ENCODE measurements at regions not wholly inside any gene's neighbourhood (a gene's known extent, or its start where the extent isn't known, plus 50 kb on each side); places are given as distances from the start of the nearest gene placed in this dataset.

DNA sequence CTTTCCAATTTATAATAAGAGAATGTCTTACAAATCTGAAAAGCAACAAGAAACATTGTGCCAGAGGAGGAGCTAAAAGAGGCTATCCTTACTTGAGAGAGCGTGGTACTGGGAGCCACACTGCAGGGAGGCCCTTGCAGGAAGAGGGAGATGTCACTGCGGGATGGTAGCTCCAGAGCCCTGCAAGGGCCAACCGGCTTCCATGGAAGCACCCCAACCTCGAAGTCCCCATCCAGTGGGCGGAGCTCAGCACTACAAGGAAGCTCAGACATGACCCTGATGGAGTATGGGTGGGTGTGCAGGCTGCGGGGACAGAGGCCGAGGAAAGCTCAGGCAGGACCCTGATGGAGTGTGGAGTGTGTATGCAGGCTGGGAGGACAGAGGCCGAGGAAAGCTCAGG, 57.8 kb upstream of the RPS6KA2 start:
- TF ChIP-seq EZH2 (IDR thresholded peaks at IDR 0.05; ENCODE audit: low read length) = no peak
- TF ChIP-seq CTCF (optimal IDR thresholded peaks at IDR 0.05 in 1 of 3, IDR thresholded peaks at IDR 0.05 in 1 of 3, conservative IDR thresholded peaks at IDR 0.05 in 1 of 3; ENCODE audit: extremely low read depth in 1 of 3, insufficient read depth in 2 of 3, low read length in 3 of 3) = no peak
- Histone ChIP-seq H3K9ac (ENCODE audit: control insufficient read depth, extremely low read depth, insufficient read depth, low read length) (no peak overlapping the region), H3K36me3 (ENCODE audit: control insufficient read depth in 2 of 2, extremely low read depth in 1 of 2, insufficient read depth in 2 of 2, low read length in 2 of 2) (no peaks in the 10 kb centered on the region), H3K4me2 (ENCODE audit: control insufficient read depth, extremely low read depth, insufficient read depth, low read depth, low read length) (no peak overlapping the region), H3K79me2 (ENCODE audit: control insufficient read depth, insufficient read depth, low read length) (no peaks in the 10 kb centered on the region), H3K4me1 (ENCODE audit: control insufficient read depth, extremely low read depth, insufficient read depth, low read length) (no peaks in the 10 kb centered on the region), H4K20me1 (ENCODE audit: control insufficient read depth, extremely low read depth, insufficient read depth, low read length) (no peaks in the 10 kb centered on the region), H3K9me1 (ENCODE audit: control insufficient read depth, extremely low read depth, insufficient read depth, low read length) (no peaks in the 10 kb centered on the region), H3K4me3 (ENCODE audit: control insufficient read depth in 2 of 3, extremely low read depth in 1 of 3, insufficient read depth in 2 of 3, low read depth in 1 of 3, low read length in 3 of 3) (no peak overlapping the region), H3K27ac (ENCODE audit: control insufficient read depth, insufficient read depth, low read length) (no peak overlapping the region), H3K27me3 (ENCODE audit: control insufficient read depth, extremely low read depth, insufficient read depth, low read length) (no peaks in the 10 kb centered on the region), H3K9me3 (ENCODE audit: control insufficient read depth, low read depth, low read length) (no peaks in the 10 kb centered on the region), H2AFZ (ENCODE audit: control insufficient read depth, low read length) (no peak overlapping the region)
- no peak for DNase-seq (ENCODE audit: low read depth, low spot score)
- dilution Hi-C loops (cut with MboI; ENCODE audit: extremely low pct_ligation_motif_present, low sequenced_read_pairs) = no loop called here
- FAIRE-seq = no peak

GRCh38 chr6:166684170-166684569, 57.1 kb upstream of the RPS6KA2 start:
- no peak overlapping the region for H3K4me3 ChIP-seq (ENCODE audit: control insufficient read depth in 2 of 3, extremely low read depth in 1 of 3, insufficient read depth in 2 of 3, low read depth in 1 of 3, low read length in 3 of 3)
- dilution Hi-C loops (cut with MboI; ENCODE audit: extremely low pct_ligation_motif_present, low sequenced_read_pairs) = no loop called here
- TF ChIP-seq CTCF (optimal IDR thresholded peaks at IDR 0.05 in 1 of 3, IDR thresholded peaks at IDR 0.05 in 1 of 3, conservative IDR thresholded peaks at IDR 0.05 in 1 of 3; ENCODE audit: extremely low read depth in 1 of 3, insufficient read depth in 2 of 3, low read length in 3 of 3) (no peak), EZH2 (IDR thresholded peaks at IDR 0.05; ENCODE audit: low read length) (no peak)

More at GRCh38 chr6:166684170-166684569, 57.1 kb upstream of the RPS6KA2 start:
- Histone ChIP-seq H3K79me2 (ENCODE audit: control insufficient read depth, insufficient read depth, low read length) (no peaks in the 10 kb centered on the region), H3K27ac (ENCODE audit: control insufficient read depth, insufficient read depth, low read length) (no peak overlapping the region), H4K20me1 (ENCODE audit: control insufficient read depth, extremely low read depth, insufficient read depth, low read length) (no peaks in the 10 kb centered on the region), H3K27me3 (ENCODE audit: control insufficient read depth, extremely low read depth, insufficient read depth, low read length) (no peaks in the 10 kb centered on the region), H3K4me1 (ENCODE audit: control insufficient read depth, extremely low read depth, insufficient read depth, low read length) (no peaks in the 10 kb centered on the region), H3K9me1 (ENCODE audit: control insufficient read depth, extremely low read depth, insufficient read depth, low read length) (no peaks in the 10 kb centered on the region), H3K9ac (ENCODE audit: control insufficient read depth, extremely low read depth, insufficient read depth, low read length) (no peak overlapping the region), H3K36me3 (ENCODE audit: control insufficient read depth in 2 of 2, extremely low read depth in 1 of 2, insufficient read depth in 2 of 2, low read length in 2 of 2) (no peaks in the 10 kb centered on the region), H2AFZ (ENCODE audit: control insufficient read depth, low read length) (no peak overlapping the region), H3K4me2 (ENCODE audit: control insufficient read depth, extremely low read depth, insufficient read depth, low read depth, low read length) (no peak overlapping the region), H3K9me3 (ENCODE audit: control insufficient read depth, low read depth, low read length) (no peaks in the 10 kb centered on the region)
- DNase-seq (ENCODE audit: low read depth, low spot score) (no peak), FAIRE-seq (no peak)

Measured in keratinocyte (primary cell).